Stimulated activated naive CD8-positive, alpha-beta T cell treated with anti-CD3 and anti-CD28 coated beads, Interleukin-15, Interleukin-2, amounts not matched to agents 100 U/mL and 50 U/mL, for 24 hours (primary cell): ENCODE measurements at regions not wholly inside any gene's neighbourhood (a gene's known extent, or its start where the extent isn't known, plus 50 kb on each side); places are given as distances from the start of the nearest gene placed in this dataset.
"Not testable (repeated sequence)": the region's sequence is repeated elsewhere in the genome, so short reads cannot be mapped to it uniquely, and the experiment has no call there.

Experiments
- ATAC-seq: fragments of 150-1000 bp; cut with Tn5 transposase; one replicate; pipeline ENCODE4 v1.10.0; 2021
- DNase-seq: peaks from one replicate; pipeline ENCODE4 v3.0.0; 2021

DNA sequence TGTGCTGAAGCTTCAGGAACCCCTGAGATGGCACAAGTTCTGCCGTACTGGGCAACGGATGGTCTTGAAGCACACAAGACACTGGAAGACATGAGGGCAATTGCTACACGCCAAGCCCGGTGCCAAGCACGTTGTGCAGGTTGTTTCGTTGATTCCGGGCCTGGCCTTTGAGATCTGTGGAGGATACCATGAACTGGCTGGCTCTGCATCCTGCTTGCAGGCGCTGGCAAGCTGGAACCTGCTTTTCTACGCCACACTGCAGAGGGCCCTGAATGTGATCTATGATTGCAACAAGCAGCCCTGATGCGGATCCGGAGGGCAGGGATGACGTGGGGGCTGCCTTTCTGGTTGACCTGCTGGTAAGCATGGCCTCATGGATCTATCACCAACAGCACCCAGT lies 262.5 kb upstream of the ATP10A start:
- ATAC-seq = no peak
- no peak for DNase-seq

- DNase-seq = no peak
- ATAC-seq = no peak
Observed at GRCh38 chr15:26119322-26119721, 256.2 kb upstream of the ATP10A start.

GRCh38 chr15:26115229-26115943 lies 252.3 kb upstream of the ATP10A start:
- no peak for ATAC-seq
- DNase-seq = no peak

DNA sequence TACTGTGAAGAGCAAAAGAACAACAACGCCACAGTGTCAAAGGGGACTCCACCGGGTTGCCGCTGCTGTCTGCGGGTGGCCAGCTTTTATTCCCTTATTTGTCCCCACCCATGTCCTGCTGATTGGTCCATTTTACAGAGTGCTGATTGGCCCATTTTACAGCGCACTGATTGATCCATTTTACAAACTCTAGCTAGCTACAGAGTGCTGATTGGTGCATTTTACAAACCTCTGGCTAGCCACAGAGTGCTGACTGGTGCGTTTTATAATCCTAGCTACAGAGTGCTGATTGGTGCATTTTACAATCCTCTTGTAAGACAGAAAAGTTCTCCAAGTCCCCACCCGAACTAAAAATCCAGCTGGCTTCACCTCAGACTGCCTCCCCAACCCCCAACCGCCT lies 251.0 kb upstream of the ATP10A start:
- ATAC-seq = not testable (repeated sequence)

GRCh38 chr15:26113296-26113695 lies 250.2 kb upstream of the ATP10A start:
- ATAC-seq (no peak), DNase-seq (no peak)

More for the DNA sequence above, 251.0 kb upstream of the ATP10A start:
- DNase-seq = not testable (repeated sequence)

GRCh38 chr15:26109203-26109602 lies 246.1 kb upstream of the ATP10A start:
- DNase-seq = no peak
- ATAC-seq = no peak

DNA sequence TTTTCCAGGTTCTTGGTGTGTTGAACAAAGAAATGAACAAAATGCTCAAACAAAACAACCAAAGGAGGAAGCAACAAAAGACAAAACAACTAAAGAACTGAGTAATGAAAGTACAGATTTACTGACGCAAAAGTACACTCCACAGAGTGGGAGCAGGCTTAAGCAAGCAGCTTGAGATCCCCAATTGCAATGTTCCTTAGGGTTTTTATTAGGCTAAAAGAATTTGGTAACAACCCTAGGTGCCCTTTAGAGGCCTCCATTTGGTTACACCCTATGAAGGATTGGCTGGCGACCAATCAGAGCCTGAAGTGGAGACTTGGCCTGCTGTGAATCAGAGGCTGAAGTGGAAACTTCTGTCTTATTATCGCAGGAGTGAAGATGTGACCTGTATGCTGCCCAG lies 243.4 kb upstream of the ATP10A start:
- ATAC-seq = no peak

GRCh38 chr15:26103002-26103404 lies 239.9 kb upstream of the ATP10A start:
- ATAC-seq (no peak), DNase-seq (no peak)

More for the DNA sequence above, 243.4 kb upstream of the ATP10A start:
- DNase-seq = no peak

DNA sequence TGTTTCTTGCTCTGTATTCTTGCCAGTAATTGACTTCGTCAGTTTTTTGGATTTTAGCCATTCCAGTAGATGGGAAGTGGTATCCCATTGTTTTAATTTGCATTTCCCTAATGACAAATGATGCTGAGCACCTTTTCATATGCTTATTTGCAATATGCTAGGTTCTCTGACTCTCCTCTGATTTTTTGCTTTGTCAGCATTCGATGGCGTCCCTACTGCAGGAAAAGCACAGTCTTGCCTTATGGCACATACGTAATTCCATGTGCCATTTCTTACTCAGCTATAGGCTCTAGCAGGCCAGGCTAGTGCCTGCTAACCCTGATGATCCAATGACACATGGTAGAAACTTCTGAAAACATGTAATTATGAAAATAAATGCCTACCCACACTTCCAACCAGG lies 239.2 kb upstream of the ATP10A start:
- no peak for DNase-seq
- ATAC-seq = no peak

DNA sequence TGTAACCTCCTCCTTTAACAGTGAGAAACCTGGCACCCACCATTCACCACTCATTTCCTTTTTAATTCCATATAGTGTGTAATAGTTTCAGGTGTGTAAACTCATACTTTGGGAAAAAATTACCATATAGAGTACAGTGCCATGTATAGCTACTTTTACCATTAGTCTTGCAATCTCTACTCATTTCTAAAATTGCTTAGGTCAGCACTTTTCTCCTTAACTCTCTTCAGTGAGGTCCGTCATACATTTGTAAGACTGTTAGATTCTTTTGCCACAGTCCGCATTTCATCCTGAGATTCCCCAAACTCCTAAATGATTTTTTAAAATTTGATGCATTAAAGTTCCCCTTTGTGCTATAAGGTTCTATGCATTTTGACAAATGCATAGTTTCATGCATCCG lies 238.3 kb upstream of the ATP10A start:
- ATAC-seq (no peak), DNase-seq (no peak)

- ATAC-seq = no peak
- DNase-seq = no peak
Observed at GRCh38 chr15:26098801-26099200, 235.7 kb upstream of the ATP10A start.

GRCh38 chr15:26097216-26097615 lies 234.1 kb upstream of the ATP10A start:
- DNase-seq (no peak), ATAC-seq (no peak)

DNA sequence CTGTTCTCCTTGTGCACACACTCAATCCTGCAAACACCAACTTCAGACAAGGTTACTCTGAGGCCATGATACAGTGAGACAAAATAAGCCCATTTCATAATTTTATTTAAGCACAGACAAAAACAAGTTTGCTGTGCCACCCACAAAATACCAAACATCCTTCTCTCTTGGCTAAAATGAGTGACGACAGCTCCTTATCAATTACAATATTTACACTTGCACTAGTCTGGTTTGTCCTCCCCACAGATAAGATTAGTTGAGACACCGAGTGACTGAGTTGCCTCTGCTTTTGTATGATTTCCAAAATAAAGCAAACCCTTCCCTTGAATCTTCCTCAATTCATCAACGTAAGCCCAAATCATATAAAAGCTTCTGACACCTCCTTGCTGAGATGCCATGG lies 233.5 kb upstream of the ATP10A start:
- no peak for DNase-seq
- no peak for ATAC-seq

DNA sequence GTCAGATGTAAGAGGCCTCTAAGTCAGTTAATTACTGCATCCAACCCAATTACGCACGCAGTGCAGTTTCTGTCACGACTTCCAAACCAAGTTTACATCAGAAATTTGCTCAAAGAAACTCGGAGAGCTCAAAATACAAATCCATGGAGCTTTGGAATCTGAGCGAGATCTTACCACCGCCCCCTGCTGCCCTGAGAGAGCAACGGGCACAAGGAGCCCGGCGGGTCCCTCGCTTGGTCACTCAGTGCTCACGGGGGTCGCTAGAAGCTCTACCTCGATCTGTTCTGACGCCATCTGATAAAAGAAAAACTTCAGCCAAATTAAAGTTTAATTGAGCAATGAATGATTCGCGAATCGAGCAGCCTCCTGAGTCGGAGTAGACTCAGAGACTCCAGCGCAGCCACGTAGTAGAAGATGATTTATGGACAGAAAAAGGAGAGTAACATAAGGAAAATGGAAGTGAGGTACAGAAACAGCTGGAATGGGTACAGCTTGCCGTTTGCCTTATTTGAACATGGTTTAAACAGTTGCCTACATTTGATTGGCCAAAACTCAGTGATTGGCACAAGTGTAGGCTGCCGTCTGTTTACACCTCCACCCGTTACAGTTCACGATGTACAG lies 232.7 kb upstream of the ATP10A start:
- ATAC-seq = no peak
- DNase-seq = no peak

GRCh38 chr15:26091184-26091583 lies 228.1 kb upstream of the ATP10A start:
- DNase-seq (no peak), ATAC-seq (no peak)

- no peak for DNase-seq
- no peak for ATAC-seq
Observed at GRCh38 chr15:26087881-26088280, 224.8 kb upstream of the ATP10A start.

- ATAC-seq = no peak
- DNase-seq = no peak
Observed at GRCh38 chr15:26087395-26087794, 224.3 kb upstream of the ATP10A start.

- DNase-seq = no peak
- no peak for ATAC-seq
Observed at GRCh38 chr15:26084771-26085170, 221.6 kb upstream of the ATP10A start.

- no peak for DNase-seq
Observed at GRCh38 chr15:26083896-26084295, 220.8 kb upstream of the ATP10A start.

DNA sequence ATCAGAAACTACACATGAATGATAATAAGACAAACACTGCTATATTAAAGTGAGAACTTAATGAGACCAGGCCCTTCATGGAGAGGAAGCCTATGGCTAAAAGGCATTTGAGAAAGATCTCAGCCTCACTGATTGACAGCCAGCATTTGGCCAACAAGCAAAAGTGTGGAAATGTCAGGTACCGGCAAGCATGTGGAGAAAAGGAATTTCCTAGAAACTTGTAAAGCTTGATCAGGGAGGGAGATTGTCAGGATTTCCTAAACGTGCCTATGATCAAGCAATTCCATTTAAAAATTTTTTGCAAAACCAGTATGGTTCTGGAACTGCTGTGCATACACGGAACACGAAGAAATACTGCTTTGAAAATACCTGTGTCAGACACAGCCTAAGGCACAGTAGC lies 220.3 kb upstream of the ATP10A start:
- DNase-seq (no peak), ATAC-seq (no peak)

More at GRCh38 chr15:26083896-26084295, 220.8 kb upstream of the ATP10A start:
- ATAC-seq = no peak

- peak; percentile 98 for ATAC-seq
- peak; percentile 93 for DNase-seq
Observed at GRCh38 chr15:26082221-26083109, 219.3 kb upstream of the ATP10A start.

DNA sequence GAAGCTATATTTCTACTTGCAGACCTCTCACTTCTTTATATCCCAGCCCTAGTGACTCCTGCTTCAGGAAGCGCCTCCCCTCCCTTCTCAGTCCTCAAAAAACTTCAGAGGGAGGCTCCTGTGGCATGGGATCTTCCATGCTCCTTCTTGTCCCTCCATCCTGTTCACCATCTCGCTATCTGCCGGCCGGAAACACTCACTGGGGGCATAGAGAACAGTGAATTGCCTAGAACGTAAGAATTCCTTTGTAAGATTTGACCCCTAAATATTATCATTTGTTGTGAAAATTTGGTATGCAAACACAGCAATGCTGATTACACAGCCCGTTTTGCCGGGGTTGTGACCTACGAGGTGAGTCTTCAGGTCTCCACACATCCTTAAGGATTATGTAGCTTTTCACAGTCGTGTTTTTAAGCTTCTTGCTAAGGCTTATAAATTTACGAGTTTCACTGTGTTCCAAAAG lies 218.7 kb upstream of the ATP10A start:
- ATAC-seq = no peak
- no peak for DNase-seq

DNA sequence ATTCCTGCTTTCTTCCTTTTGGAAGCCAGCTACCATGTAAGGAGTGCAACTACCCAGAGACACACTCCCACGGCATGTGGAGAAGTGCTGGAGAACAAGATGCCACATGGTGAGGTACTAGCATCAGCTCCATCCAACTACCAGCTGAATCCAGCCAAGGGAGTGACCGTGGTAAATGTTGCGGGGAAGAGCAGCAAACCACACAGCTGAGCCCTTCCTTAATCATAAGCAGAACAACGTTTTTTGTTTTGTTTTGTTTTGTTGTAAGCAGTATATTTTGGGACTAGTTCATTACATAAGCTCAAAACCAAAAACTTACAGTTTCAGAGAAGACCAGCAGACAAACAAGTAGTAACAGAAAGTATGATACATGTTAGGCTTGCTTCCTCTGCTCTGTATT lies 212.6 kb upstream of the ATP10A start:
- DNase-seq (no peak), ATAC-seq (no peak)
